Fibroblast of mammary gland (primary cell): ENCODE measurements at regions not wholly inside any gene's neighbourhood (a gene's known extent, or its start where the extent isn't known, plus 50 kb on each side); places are given as distances from the start of the nearest gene placed in this dataset.
"Not testable (repeated sequence)": the region's sequence is repeated elsewhere in the genome, so short reads cannot be mapped to it uniquely, and the experiment has no call there.

Source experiments
- DNase-seq: peaks from one replicate; pipeline ENCODE4 v3.0.0-alpha.2; 2010; ENCODE audit warnings: low read depth
- H3K4me3 ChIP-seq: 2 replicates; pipeline ENCODE4 v1.5.1; 2011; ENCODE audit warnings: low read depth, mild to moderate bottlenecking, low read length, moderate library complexity; ENCODE audit not compliant: control insufficient read depth
- CTCF ChIP-seq: conservative IDR thresholded peaks from 2 replicates; pipeline ENCODE4 v1.5.1; 2011; ENCODE audit warnings: low read depth, low read length, inconsistent platforms; ENCODE audit not compliant: control insufficient read depth, insufficient read depth

- no peak for TF ChIP-seq CTCF
- no peak overlapping the region for H3K4me3 ChIP-seq
- no peak for DNase-seq
Measured at GRCh38 chr3:78249294-78249693, 1209.4 kb downstream of the ROBO2 start.

- no peak overlapping the region for H3K4me3 ChIP-seq
- no peak for TF ChIP-seq CTCF
- DNase-seq = no peak
Measured at GRCh38 chr3:78253860-78254259, 1214.0 kb downstream of the ROBO2 start.

- no peak for TF ChIP-seq CTCF
Measured at GRCh38 chr3:78255403-78255802, 1215.5 kb downstream of the ROBO2 start.

GRCh38 chr3:78256123-78256522 lies 1216.2 kb downstream of the ROBO2 start:
- no peak for TF ChIP-seq CTCF
- no peak overlapping the region for H3K4me3 ChIP-seq
- DNase-seq = no peak

More at GRCh38 chr3:78255403-78255802, 1215.5 kb downstream of the ROBO2 start:
- H3K4me3 ChIP-seq = no peak overlapping the region
- DNase-seq = peak; percentile 84

- H3K4me3 ChIP-seq = no peak overlapping the region
- no peak for DNase-seq
- no peak for TF ChIP-seq CTCF
Measured at GRCh38 chr3:78257951-78258530, 1218.1 kb downstream of the ROBO2 start.

GRCh38 chr3:78258798-78259197 lies 1218.9 kb downstream of the ROBO2 start:
- DNase-seq = peak; percentile 30
- no peak overlapping the region for H3K4me3 ChIP-seq
- TF ChIP-seq CTCF = no peak

GRCh38 chr3:78260388-78260787 lies 1220.5 kb downstream of the ROBO2 start:
- TF ChIP-seq CTCF = no peak
- H3K4me3 ChIP-seq = no peak overlapping the region
- DNase-seq = no peak

- DNase-seq, H3K4me3 ChIP-seq: not testable (repeated sequence)
Measured at GRCh38 chr3:78266550-78266949, 1226.7 kb downstream of the ROBO2 start.
